HG03460 (cell line): ENCODE measurements at regions not wholly inside any gene's neighbourhood (a gene's known extent, or its start where the extent isn't known, plus 50 kb on each side); places are given as distances from the start of the nearest gene placed in this dataset.
"Not testable (repeated sequence)": the region's sequence is repeated elsewhere in the genome, so short reads cannot be mapped to it uniquely, and the experiment has no call there.

Source experiments
- ATAC-seq: cut with Tn5 transposase; IDR thresholded peaks from one replicate; pipeline ENCODE4 v1.9.1; 2021; ENCODE audit not compliant: unreplicated experiment

GRCh38 chr13:64186503-64187250 is 2771.0 kb upstream of the PCDH20 start:
- ATAC-seq: no peak

- no peak for ATAC-seq
Observed at GRCh38 chr13:64186071-64186470, 2770.4 kb upstream of the PCDH20 start.

GRCh38 chr13:64180756-64181155 is 2765.1 kb upstream of the PCDH20 start:
- ATAC-seq: no peak

GRCh38 chr13:64165826-64166225 is 2750.2 kb upstream of the PCDH20 start:
- ATAC-seq: no peak

- ATAC-seq: no peak
Observed at GRCh38 chr13:64164435-64164834, 2748.8 kb upstream of the PCDH20 start.

- ATAC-seq: no peak
Observed at GRCh38 chr13:64160479-64160878, 2744.8 kb upstream of the PCDH20 start.

- ATAC-seq: no peak
Observed at GRCh38 chr13:64158908-64159307, 2743.3 kb upstream of the PCDH20 start.

- no peak for ATAC-seq
Observed at GRCh38 chr13:64154514-64154913, 2738.9 kb upstream of the PCDH20 start.

GRCh38 chr13:64130600-64130999 is 2715.0 kb upstream of the PCDH20 start:
- ATAC-seq: no peak

GRCh38 chr13:64130171-64130570 is 2714.5 kb upstream of the PCDH20 start:
- ATAC-seq: no peak

GRCh38 chr13:64127856-64128255 is 2712.2 kb upstream of the PCDH20 start:
- no peak for ATAC-seq

- no peak for ATAC-seq
Observed at GRCh38 chr13:64127192-64127591, 2711.5 kb upstream of the PCDH20 start.

- ATAC-seq: not testable (repeated sequence)
Observed at GRCh38 chr13:64121023-64121709, 2705.5 kb upstream of the PCDH20 start.

- ATAC-seq: no peak
Observed at GRCh38 chr13:64099994-64100393, 2684.3 kb upstream of the PCDH20 start.

- ATAC-seq: no peak
Observed at GRCh38 chr13:64090311-64090710, 2674.7 kb upstream of the PCDH20 start.

GRCh38 chr13:64088491-64088890 is 2672.8 kb upstream of the PCDH20 start:
- ATAC-seq: no peak

- no peak for ATAC-seq
Observed at GRCh38 chr13:64087624-64088023, 2672.0 kb upstream of the PCDH20 start.

GRCh38 chr13:64083811-64084210 is 2668.2 kb upstream of the PCDH20 start:
- ATAC-seq: no peak

- ATAC-seq: no peak
Observed at GRCh38 chr13:64083396-64083795, 2667.7 kb upstream of the PCDH20 start.

GRCh38 chr13:64078480-64078936 is 2662.9 kb upstream of the PCDH20 start:
- ATAC-seq: no peak

GRCh38 chr13:64078025-64078424 is 2662.4 kb upstream of the PCDH20 start:
- no peak for ATAC-seq

GRCh38 chr13:64077132-64077835 is 2661.6 kb upstream of the PCDH20 start:
- not testable (repeated sequence) for ATAC-seq
